Sigmoid colon (tissue), 3 donors: ENCODE measurements at regions not wholly inside any gene's neighbourhood (a gene's known extent, or its start where the extent isn't known, plus 50 kb on each side); places are given as distances from the start of the nearest gene placed in this dataset.

Experiments
- POLR2A ChIP-seq, 2 donors: fragments of 450-650 bp; IDR thresholded peaks; one replicate each; pipeline ENCODE4 v1.6.1; 2016; ENCODE audit warnings: antibody characterized with exemption in 2 of 2, mild to moderate bottlenecking in 2 of 2, moderate library complexity in 2 of 2
- TF ChIP-seq, protein P1 (sequence below), 4 experiments: fragments of 450-650 bp in 3 of 4; fragments of 200-600 bp in 1 of 4; IDR thresholded peaks; one replicate each; pipeline ENCODE4 v1.5.1; 2016 to 2019; ENCODE audit warnings: antibody characterized with exemption in 4 of 4, mild to moderate bottlenecking in 3 of 4, moderate library complexity in 2 of 4

DNA sequence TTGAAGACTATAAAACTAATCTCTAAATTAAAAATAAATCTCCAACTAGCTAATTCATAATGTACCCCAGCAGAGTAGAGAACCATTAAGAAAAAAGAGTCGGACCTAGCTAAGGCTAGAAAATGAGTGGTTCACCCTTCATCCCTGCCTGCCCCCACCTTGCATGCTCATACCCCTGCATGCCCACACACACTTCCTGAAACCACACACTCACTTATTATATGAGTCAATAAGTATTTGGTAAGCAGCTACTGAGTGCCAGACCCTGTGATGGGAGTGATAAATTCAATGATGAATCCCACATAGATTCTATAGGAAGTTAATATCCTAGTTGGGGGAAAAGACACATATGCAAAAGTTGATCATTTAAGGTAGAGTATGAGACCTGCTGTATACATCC, 152.9 kb upstream of the INHBA start:
- no peak for TF ChIP-seq POLR2A (IDR thresholded peaks at IDR 0.05)
- TF ChIP-seq, protein P1, sequence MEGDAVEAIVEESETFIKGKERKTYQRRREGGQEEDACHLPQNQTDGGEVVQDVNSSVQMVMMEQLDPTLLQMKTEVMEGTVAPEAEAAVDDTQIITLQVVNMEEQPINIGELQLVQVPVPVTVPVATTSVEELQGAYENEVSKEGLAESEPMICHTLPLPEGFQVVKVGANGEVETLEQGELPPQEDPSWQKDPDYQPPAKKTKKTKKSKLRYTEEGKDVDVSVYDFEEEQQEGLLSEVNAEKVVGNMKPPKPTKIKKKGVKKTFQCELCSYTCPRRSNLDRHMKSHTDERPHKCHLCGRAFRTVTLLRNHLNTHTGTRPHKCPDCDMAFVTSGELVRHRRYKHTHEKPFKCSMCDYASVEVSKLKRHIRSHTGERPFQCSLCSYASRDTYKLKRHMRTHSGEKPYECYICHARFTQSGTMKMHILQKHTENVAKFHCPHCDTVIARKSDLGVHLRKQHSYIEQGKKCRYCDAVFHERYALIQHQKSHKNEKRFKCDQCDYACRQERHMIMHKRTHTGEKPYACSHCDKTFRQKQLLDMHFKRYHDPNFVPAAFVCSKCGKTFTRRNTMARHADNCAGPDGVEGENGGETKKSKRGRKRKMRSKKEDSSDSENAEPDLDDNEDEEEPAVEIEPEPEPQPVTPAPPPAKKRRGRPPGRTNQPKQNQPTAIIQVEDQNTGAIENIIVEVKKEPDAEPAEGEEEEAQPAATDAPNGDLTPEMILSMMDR (IDR thresholded peaks at IDR 0.05), result no peak
